ENCODE measurements at regions not wholly inside any gene's neighbourhood (a gene's known extent, or its start where the extent isn't known, plus 50 kb on each side); places are given as distances from the start of the nearest gene placed in this dataset.
"Not testable (repeated sequence)": the region's sequence is repeated elsewhere in the genome, so short reads cannot be mapped to it uniquely, and the experiment has no call there.

GRCh38 chr3:102905811-102906210, 471.0 kb downstream of the ZPLD1 start:
- no peak for DNase-seq (ENCODE audit: low read depth in 2 of 2)

GRCh38 chr3:102906818-102907217, 472.0 kb downstream of the ZPLD1 start:
- no peak for DNase-seq (ENCODE audit: low read depth in 2 of 2)

- DNase-seq (ENCODE audit: low read depth in 2 of 2) = no peak
These were observed 475.1 kb downstream of the ZPLD1 start for GRCh38 chr3:102909904-102910303.

- DNase-seq (ENCODE audit: low read depth in 2 of 2) = no peak
These were observed 481.7 kb downstream of the ZPLD1 start for GRCh38 chr3:102916532-102916931.

- no peak for DNase-seq (ENCODE audit: low read depth in 2 of 2)
These were observed 491.8 kb downstream of the ZPLD1 start for GRCh38 chr3:102926618-102927017.

GRCh38 chr3:102933377-102933776, 498.6 kb downstream of the ZPLD1 start:
- DNase-seq (ENCODE audit: low read depth in 2 of 2) = no peak

GRCh38 chr3:102936511-102937045, 501.8 kb downstream of the ZPLD1 start:
- no peak for DNase-seq (ENCODE audit: low read depth in 2 of 2)

- no peak for DNase-seq (ENCODE audit: low read depth in 2 of 2)
These were observed 507.0 kb downstream of the ZPLD1 start for GRCh38 chr3:102941786-102942185.

- DNase-seq (ENCODE audit: low read depth in 2 of 2) = not testable (repeated sequence)
These were observed 511.6 kb downstream of the ZPLD1 start for GRCh38 chr3:102946445-102946844.

- DNase-seq (ENCODE audit: low read depth in 2 of 2) = no peak
These were observed 537.5 kb downstream of the ZPLD1 start for GRCh38 chr3:102972350-102972749.

- no peak for DNase-seq (ENCODE audit: low read depth in 2 of 2)
These were observed 539.5 kb downstream of the ZPLD1 start for GRCh38 chr3:102974333-102974732.

- no peak for DNase-seq (ENCODE audit: low read depth in 2 of 2)
These were observed 544.4 kb downstream of the ZPLD1 start for GRCh38 chr3:102979191-102979590.

GRCh38 chr3:102979682-102980354, 545.0 kb downstream of the ZPLD1 start:
- DNase-seq (ENCODE audit: low read depth in 2 of 2) = peak in 1 of 2 donors; percentile 26

GRCh38 chr3:102980355-102980696, 545.5 kb downstream of the ZPLD1 start:
- DNase-seq (ENCODE audit: low read depth in 2 of 2) = no peak

- no peak for DNase-seq (ENCODE audit: low read depth in 2 of 2)
These were observed 567.8 kb downstream of the ZPLD1 start for GRCh38 chr3:103002425-103003176.

GRCh38 chr3:103006526-103007183, 571.8 kb downstream of the ZPLD1 start:
- DNase-seq (ENCODE audit: low read depth in 2 of 2) = no peak

- no peak for DNase-seq (ENCODE audit: low read depth in 2 of 2)
These were observed 574.8 kb downstream of the ZPLD1 start for GRCh38 chr3:103009609-103010008.

- DNase-seq (ENCODE audit: low read depth in 2 of 2) = no peak
These were observed 591.1 kb downstream of the ZPLD1 start for GRCh38 chr3:103025880-103026279.

- DNase-seq (ENCODE audit: low read depth in 2 of 2) = no peak
These were observed 599.0 kb downstream of the ZPLD1 start for GRCh38 chr3:103033841-103034240.

GRCh38 chr3:103047640-103048039, 612.8 kb downstream of the ZPLD1 start:
- no peak for DNase-seq (ENCODE audit: low read depth in 2 of 2)

GRCh38 chr3:103048068-103048722, 613.4 kb downstream of the ZPLD1 start:
- DNase-seq (ENCODE audit: low read depth in 2 of 2) = no peak

Measured in dermis microvascular lymphatic vessel endothelial cell (primary cell).